KBM-7 (cell line): ENCODE measurements at regions not wholly inside any gene's neighbourhood (a gene's known extent, or its start where the extent isn't known, plus 50 kb on each side); places are given as distances from the start of the nearest gene placed in this dataset.
"Not testable (repeated sequence)": the region's sequence is repeated elsewhere in the genome, so short reads cannot be mapped to it uniquely, and the experiment has no call there.

Source experiments
- DNase-seq: peaks from one replicate; pipeline ENCODE4 v3.0.0-alpha.2; 2015
- in situ Hi-C: fragments of 300-500 bp; cut with MboI; formaldehyde crosslinking; loops from 2 replicates; pipeline ENCODE4 v1.14.3; 2020; ENCODE audit warnings: low sequenced_read_pairs, low pct_unique_long_range_greater_than_20kb, mixed read lengths

DNA sequence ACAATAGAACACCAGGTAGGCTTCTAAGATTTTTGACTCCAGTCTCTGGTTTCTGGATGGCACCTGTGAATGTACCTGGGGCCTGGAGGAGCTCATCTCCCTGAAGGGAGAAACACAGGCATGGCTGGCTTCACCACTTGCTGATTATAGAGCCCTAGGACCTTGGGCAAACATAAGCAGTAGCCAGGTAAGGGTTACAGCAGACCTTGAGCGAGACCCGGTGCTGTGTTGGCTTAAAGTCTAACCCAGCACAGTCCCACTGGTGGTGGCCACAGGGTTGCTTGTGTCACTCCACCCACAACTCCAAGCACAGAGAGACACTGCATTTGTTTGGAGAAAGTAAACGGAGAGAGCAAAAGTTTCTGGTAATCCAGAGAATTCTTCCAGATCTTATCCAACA, 104.7 kb upstream of the SPOPL start:
- no peak for DNase-seq
- in situ Hi-C loops = no loop called here

DNA sequence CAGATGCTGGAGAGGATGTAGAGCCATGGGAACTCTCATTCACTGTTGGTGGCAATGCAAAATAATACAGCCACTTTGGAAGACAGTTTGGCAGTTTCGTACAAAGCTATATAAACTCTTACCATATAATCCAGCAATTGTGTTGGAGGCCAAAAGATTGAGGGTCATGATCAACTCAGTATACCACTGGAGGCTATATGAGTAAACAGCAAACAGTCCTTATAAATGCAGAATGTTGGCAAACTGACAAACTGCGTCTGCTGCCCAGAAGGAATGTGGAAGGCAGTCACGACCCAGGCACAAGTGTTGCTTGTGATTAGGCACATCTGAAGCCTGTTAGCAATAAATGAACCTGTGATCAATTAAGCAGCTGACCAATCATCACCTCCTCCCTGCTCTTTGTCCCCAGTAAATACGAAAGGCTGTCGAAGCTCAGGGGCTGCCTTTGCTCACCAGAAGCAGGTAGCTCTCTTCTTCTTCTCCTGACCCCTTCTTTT, 98.1 kb upstream of the SPOPL start:
- DNase-seq = no peak
- in situ Hi-C loops = no loop called here

DNA sequence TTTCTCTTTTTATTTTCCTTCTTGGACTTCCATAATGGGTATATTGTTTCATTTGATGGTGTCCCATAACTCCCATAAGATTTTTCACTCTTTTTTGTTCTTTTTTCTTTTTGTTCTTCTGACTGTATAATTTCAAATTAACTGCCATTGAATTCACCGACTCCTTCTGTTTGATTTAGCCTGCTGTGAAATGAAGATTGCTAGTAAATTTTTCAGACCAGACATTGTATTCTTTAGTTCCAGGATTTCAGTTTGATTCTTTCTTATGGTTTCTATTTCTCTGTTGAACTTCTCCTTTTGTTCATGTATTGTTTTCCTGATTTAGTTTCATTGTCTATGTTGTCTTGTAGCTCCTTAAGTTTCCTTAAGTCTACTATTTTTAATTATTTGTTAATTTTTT, 87.6 kb upstream of the SPOPL start:
- DNase-seq = peak; percentile 24
- in situ Hi-C loops = no loop called here

DNA sequence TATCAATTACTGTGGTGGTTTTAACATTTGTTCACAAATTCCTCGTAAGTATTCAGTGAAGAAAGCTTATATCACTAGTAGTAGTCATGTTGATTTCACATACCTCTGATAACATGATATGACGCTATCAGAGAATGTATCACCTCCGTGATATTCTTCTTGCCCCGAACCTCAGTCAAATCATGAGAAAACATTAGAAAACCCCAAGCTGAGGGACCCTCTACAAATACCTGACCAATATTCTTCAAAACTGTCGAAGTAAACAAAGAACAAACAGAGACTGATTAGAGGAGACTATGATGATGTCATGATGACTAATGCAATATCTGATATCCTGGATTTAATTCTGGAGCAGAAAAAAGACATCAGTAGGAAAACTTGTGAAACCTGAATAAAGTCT, 85.6 kb upstream of the SPOPL start:
- no peak for DNase-seq

DNA sequence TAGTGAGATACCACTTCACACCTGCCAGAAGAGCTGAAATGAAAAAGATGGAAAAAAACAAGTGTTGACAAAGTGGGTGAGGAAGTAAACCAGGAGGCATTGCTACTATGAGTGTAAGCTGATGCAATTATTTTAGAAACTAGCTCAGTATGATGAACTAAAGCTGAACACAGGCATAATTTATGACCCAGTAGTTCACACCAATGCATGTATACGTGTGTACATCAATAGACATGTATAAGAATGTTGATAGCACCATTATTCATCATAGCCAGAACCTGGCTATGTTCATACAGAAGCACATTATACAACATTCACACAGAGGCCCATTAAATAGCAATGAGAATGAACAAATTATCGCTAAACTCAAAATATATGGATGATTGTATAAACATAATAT, 83.1 kb upstream of the SPOPL start:
- DNase-seq = no peak
- in situ Hi-C loops = no loop called here

More for the DNA sequence above, 85.6 kb upstream of the SPOPL start:
- in situ Hi-C loops = no loop called here

DNA sequence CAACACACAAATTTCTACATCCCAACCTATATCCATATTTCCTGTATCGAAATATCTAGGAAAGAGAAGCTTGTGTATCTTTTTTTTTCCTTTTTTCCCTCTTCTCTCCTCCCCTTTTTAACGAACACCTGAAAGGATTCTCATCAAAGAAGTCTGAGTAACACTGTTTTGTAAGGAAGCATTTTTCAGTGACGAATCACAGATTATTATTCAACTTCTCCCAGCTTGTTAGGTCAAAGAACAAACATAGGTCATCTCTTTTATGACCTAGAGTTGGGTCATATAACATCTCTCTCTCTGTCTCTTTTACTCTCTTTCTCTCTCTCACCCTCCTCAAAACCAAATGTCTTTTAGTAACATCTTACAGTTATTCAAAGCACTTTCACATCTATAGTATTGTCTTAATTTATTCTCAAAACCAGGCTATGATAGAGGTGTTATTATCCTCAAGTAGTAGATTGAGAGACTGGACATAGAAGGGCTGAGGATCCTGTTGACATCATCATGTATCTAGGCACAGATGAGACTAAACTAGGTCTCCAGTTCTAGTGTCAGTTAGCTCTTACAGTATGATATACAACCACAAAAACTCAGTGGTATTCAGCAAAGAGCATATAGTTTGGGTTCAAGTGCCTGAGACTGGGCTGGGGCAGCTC, 80.1 kb upstream of the SPOPL start:
- in situ Hi-C loops = no loop called here
- no peak for DNase-seq

DNA sequence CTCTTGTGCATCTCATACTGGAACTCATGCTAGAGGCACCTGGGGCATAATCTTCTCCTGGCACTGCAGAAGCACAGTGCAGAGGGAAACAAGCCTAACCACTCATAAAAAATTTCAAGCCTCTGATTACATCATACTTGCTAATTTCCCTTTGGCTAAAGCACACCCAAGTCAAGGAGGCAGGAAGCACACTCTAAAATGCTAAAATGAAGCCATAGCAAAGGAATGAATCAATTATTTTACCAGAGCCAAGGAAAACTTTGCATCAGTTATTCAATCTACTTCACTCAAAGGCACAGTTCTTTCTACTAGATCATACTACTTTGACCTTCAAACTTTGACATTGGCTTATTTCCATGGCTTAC, 79.6 kb upstream of the SPOPL start:
- in situ Hi-C loops = no loop called here
- no peak for DNase-seq

DNA sequence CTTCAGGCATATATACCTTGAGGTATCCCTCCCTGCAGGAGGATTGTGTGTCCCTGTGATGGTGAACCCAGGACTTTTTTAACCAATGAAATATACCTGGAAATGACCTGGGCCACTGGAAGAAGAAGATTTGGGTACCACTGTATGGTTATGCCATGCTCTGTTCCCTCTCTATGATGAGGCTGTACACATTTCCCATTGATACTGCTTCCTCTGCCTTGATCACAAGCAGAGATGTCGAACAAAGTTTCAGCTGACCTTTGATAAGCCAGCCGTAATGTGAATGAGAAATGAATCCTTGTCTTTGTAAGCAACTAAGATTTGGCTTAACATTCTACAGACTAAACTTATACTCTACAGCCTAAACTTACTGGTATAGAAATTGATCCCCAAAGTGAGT, 78.4 kb upstream of the SPOPL start:
- in situ Hi-C loops = no loop called here
- DNase-seq = no peak

DNA sequence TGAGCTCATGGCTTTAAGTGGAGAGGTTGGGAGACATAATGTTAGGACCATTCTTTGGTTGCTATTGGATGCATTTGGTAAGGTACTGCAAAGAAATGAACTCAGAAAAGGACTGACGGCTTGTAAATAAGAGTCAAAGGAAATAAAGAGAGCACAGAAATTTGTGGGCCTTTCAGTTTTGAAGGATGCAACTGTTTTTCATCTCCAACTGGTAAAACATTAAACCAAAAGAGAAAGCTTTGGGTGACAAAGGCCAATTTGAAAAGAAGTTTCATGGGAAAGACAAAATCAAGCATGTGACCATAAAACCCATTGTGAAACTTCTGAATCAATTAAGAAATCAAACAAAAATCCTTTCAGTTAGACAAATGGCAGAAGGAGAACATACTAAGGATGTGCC, 77.8 kb upstream of the SPOPL start:
- no peak for DNase-seq
- in situ Hi-C loops = no loop called here

DNA sequence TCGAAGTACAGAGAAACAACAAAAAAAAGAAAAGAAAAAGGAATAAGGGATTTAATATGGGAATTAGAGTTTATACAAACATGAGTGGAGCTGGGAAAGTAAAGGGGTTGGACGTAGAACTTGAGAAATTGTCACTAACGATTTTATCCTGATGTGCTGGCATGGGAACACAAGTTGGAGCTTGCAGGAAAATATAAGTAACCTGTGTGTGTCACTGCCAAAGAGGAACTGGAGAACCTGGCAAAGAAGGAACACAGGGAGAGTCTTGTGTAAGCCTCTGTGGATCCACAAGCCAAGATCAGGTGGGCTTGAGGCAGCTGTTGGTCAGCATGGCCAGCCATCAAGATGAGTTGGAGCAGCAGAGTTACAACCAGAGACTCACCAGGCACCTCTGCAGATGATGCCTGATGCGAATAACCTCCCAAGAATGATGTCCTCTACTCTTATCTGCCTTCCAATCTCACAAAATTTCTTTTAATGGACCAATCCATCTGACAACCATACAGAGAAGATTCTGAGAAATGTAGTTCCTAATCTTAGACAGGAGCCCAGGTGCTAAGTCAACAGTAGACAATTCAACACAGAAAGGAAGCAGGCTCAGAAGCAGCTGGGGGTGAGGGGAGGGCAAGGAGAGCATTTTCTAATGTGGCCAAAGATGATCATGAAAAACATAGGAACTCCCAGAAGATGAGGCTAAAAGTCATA, 77.0 kb upstream of the SPOPL start:
- DNase-seq = no peak

DNA sequence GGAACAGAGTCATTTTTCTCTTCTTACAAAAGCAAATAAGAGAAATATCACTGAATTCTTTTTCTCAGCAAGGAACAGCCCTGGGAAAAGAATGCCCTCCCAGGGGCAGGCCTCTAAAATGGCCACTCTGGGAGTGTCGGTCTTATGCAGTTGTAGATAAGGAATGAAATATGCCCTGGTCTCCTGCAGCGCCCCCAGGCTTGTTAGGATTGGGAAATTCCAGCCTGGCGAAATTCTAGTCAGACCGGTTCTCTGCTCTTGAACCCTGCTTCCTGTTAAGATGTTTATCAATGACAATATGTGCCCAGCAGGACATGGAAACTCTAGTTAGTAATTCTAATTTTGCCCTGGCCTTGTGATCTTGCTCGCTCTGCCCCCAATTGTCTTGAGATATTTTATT, 75.5 kb upstream of the SPOPL start:
- in situ Hi-C loops, DNase-seq: not testable (repeated sequence)

More for the DNA sequence above, 77.0 kb upstream of the SPOPL start:
- in situ Hi-C loops = no loop called here

DNA sequence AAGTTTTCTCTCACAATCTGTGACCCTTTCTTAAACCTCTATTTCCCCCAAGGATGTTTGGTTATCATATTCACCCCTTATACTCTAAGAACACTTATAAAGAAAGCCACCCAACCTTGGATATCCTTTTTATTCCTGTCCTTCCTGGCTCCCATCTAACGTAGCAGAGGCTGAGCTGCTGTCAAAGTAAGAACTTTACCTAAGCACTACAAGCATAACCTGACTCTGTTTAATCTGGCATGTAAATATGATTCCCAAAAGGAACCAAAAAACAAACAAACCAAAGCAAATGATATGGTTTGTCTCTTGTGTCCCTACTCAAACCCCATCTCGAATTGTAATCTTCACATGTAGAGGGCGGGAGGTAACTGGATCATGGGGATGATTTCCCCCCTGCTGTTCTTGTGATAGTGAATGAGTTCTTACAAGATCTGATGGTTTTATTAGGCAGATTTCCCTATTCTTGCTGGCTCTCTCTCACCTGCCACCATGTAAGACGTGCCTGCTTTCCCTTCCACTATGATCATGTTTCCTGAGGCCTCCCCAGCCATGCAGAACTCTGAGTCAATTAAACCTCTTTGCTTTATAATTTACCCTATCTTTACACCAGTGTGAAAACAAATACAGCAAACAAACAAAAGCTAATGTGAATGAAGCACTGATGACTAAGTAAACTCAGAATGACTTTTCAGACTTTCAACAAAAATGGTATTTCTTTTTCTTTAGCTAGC, 72.7 kb upstream of the SPOPL start:
- DNase-seq = no peak
- in situ Hi-C loops = no loop called here

DNA sequence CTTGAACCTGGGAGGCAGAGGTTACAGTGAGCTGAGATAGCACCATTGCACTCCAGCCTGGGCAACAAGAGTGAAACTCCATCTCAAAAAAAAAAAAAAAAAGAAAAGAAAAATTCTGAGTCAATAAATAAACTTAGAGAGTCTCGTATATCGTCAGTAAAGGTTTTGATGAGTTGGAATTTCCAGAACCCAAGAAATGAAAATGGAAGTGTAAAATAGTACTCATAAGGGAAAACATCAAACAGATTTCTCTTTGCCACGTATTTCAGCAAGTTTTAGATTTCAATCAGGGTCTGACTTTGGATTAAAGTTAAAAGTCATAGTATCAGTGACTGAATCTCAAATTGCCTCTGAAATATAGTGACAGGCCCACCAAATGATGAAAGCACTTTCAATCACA, 71.4 kb upstream of the SPOPL start:
- in situ Hi-C loops = no loop called here
- no peak for DNase-seq

DNA sequence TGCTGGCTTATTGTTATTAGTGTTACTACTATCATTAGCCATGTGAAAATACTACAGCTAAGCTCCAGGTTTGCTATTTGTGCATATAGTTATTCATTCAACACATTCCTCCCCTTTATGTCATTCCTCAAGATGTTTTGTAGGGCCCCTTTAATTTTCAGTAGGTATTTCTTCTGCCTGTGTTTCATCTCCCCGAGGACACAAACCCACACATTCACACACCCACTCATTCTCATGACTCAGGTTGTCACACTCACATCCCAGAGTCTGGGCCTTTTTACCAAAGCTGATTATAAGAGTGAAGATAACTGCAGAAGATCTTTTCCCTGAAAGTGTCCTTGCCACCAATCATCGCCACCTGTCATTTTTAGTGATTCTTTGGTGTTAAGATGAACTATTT, 68.6 kb upstream of the SPOPL start:
- no peak for DNase-seq
- in situ Hi-C loops = no loop called here

DNA sequence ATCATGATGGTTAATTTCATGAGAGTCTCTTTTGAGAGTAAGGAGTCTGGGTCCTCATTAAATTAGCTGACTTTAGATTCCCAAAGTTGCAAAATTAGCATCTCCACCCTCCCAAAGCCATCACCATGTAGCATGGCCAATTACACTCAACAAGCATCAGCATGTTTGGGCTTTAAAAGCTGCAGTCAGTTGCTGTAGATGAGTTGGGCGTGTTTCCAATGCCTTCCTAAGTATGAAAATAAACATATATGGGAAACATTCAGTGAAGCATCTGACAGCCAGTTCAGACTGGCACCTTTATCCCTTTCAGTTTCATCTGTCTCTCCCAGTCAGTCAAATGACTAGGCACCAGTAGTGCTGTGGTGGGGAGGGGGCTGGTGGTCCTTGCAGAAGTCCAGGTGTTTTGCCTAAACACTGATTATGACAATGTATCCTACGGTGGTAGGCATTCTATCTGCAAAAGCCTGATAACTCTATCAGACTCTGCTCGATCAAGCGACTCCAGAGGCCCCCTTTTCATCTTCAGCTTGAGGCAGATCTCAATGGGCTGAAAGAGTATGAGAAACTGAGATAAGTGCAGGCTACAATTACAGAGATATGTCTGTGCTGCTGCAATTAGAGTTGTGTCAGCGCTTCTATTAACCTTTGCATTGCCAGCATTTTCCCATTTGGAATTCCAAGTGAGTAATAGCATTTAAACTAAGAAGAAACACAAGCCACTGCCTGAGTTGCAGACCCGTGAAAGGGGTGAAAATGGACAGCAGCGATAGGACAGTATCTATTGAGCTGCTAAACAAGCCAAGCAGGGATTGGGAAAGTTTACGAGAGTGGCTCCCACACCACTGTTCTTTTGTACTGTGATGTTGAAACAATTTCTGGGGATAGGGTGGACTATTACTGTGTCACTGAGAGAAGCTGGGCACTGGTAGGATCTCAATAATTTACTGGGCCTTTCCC, 67.3 kb upstream of the SPOPL start:
- no peak for DNase-seq
- in situ Hi-C loops = no loop called here

DNA sequence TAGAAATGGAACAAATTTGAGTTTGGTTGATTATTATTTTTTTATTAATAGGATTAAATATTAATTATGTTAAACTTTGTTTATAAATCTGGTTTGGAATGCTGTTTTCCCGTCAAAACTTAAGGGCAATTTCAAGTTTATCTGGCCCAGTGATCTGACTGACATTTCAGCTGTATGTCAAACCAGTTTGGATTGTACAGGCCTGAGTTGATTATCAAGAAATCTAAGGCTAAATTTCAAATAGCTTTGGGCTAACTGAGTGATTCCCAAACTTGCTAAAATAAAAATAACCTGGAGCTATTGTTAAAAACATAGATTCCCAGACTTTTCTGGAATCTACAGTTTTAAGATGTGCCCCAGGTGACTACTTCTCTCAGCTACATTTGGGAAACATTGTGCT, 65.9 kb upstream of the SPOPL start:
- in situ Hi-C loops = no loop called here

DNA sequence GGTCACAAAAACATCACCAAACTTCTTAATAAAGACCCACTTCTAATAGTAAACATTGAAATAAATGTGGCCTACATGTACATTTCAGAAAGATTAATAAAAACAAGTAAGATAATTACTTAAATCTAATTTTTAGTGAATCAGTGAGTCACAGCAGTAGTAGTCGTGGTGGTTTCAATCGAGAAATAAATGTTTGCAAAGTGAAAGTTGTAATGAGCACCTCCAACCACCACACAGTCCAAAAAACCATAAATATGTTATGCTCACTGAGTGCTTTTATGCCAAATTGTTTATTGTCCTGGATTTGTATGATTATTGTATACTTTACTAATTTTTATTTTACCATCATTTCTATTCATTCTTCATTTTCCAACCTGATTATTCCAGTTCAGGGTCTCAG, 61.8 kb upstream of the SPOPL start:
- no peak for DNase-seq
- in situ Hi-C loops = no loop called here

More for the DNA sequence above, 65.9 kb upstream of the SPOPL start:
- no peak for DNase-seq

DNA sequence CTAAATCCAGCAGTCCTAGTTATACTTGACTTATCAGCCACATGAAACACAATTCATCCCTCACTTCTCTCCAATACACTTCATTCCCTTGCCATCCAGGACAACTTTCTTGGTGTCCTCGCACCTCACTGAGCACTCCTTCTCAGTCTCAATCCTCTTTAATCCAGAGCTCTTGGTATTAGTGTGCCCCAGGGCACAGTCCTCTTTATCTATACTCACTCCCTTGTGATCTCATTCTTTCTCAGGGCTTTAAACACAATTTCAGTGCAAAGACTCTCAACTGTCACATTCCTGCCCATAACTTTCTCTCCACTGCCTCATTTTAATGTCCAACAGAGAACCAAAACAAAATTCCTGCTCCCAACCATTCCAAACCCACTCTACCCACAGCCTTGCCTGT, 60.8 kb upstream of the SPOPL start:
- in situ Hi-C loops = no loop called here

DNA sequence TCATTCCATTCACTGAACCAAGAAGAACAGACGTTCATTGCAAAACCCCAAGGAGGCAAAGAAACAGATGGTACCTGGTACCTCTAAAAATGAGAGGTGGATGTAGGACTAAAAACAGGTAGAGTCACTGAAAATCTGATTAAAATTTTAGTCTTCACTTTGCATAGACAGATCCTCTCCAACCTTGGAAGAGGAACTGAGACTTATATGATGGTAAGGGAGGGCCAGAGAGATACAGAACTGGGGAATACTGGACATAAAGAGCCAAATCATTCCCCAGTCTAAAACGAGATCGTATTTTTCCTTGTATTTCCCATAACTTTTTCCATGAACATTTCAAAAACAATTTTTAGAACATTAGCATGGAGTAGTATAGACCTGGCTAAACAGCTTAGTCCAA, 59.7 kb upstream of the SPOPL start:
- DNase-seq = no peak
- in situ Hi-C loops = no loop called here

More for the DNA sequence above, 60.8 kb upstream of the SPOPL start:
- no peak for DNase-seq
